ENCODE measurements at regions not wholly inside any gene's neighbourhood (a gene's known extent, or its start where the extent isn't known, plus 50 kb on each side); places are given as distances from the start of the nearest gene placed in this dataset.

GRCh38 chr3:94875149-94875548 is 812.3 kb downstream of the NSUN3 start:
- Histone ChIP-seq H3K79me2 (ENCODE audit: control insufficient read depth, insufficient read depth, low read length) (no peaks in the 10 kb centered on the region), H3K27me3 (ENCODE audit: control insufficient read depth, extremely low read depth, insufficient read depth, low read length) (no peaks in the 10 kb centered on the region), H3K4me2 (ENCODE audit: control insufficient read depth, extremely low read depth, insufficient read depth, low read depth, low read length) (no peak overlapping the region), H4K20me1 (ENCODE audit: control insufficient read depth, extremely low read depth, insufficient read depth, low read length) (no peaks in the 10 kb centered on the region), H3K4me3 (ENCODE audit: control insufficient read depth in 2 of 3, extremely low read depth in 1 of 3, insufficient read depth in 2 of 3, low read depth in 1 of 3, low read length in 3 of 3) (no peak overlapping the region), H3K9ac (ENCODE audit: control insufficient read depth, extremely low read depth, insufficient read depth, low read length) (no peak overlapping the region), H3K9me1 (ENCODE audit: control insufficient read depth, extremely low read depth, insufficient read depth, low read length) (no peaks in the 10 kb centered on the region), H2AFZ (ENCODE audit: control insufficient read depth, low read length) (no peak overlapping the region), H3K27ac (ENCODE audit: control insufficient read depth, insufficient read depth, low read length) (no peak overlapping the region), H3K4me1 (ENCODE audit: control insufficient read depth, extremely low read depth, insufficient read depth, low read length) (no peaks in the 10 kb centered on the region), H3K36me3 (ENCODE audit: control insufficient read depth in 2 of 2, extremely low read depth in 1 of 2, insufficient read depth in 2 of 2, low read length in 2 of 2) (no peaks in the 10 kb centered on the region), H3K9me3 (ENCODE audit: control insufficient read depth, low read depth, low read length) (peaks cover 2% of the 10 kb centered on the region)
- DNase-seq (ENCODE audit: low read depth, low spot score) = no peak
- dilution Hi-C loops (cut with MboI; ENCODE audit: extremely low pct_ligation_motif_present, low sequenced_read_pairs) = no loop called here
- FAIRE-seq = no peak
- TF ChIP-seq EZH2 (IDR thresholded peaks at IDR 0.05; ENCODE audit: low read length) = no peak
- no peak for TF ChIP-seq CTCF (optimal IDR thresholded peaks at IDR 0.05 in 1 of 3, IDR thresholded peaks at IDR 0.05 in 1 of 3, conservative IDR thresholded peaks at IDR 0.05 in 1 of 3; ENCODE audit: extremely low read depth in 1 of 3, insufficient read depth in 2 of 3, low read length in 3 of 3)

DNA sequence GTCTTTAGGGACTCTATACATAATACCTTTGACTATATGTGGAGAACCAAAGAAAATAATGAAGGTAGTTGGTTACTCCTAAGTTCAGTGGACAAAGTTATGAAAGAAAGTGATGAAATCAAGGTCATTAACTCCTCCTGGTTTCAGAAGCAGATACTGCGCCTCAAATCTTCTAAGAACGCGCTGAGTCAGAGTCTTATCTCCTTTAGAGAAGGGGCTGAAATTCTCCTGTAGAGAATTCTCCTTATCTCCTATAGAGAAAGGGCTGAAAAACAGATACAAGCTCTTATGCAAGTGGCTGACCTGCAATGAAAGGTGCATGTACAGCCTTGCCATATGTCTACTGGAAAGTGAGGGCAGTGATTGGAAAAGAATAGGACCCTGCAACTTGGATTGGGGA is 824.2 kb downstream of the NSUN3 start:
- DNase-seq (ENCODE audit: low read depth, low spot score) (no peak), FAIRE-seq (no peak)
- Histone ChIP-seq H3K9ac (ENCODE audit: control insufficient read depth, extremely low read depth, insufficient read depth, low read length) (no peak overlapping the region), H3K27ac (ENCODE audit: control insufficient read depth, insufficient read depth, low read length) (no peak overlapping the region), H2AFZ (ENCODE audit: control insufficient read depth, low read length) (no peak overlapping the region), H4K20me1 (ENCODE audit: control insufficient read depth, extremely low read depth, insufficient read depth, low read length) (no peaks in the 10 kb centered on the region), H3K4me1 (ENCODE audit: control insufficient read depth, extremely low read depth, insufficient read depth, low read length) (no peaks in the 10 kb centered on the region), H3K36me3 (ENCODE audit: control insufficient read depth in 2 of 2, extremely low read depth in 1 of 2, insufficient read depth in 2 of 2, low read length in 2 of 2) (no peaks in the 10 kb centered on the region), H3K79me2 (ENCODE audit: control insufficient read depth, insufficient read depth, low read length) (no peaks in the 10 kb centered on the region), H3K27me3 (ENCODE audit: control insufficient read depth, extremely low read depth, insufficient read depth, low read length) (no peaks in the 10 kb centered on the region), H3K4me2 (ENCODE audit: control insufficient read depth, extremely low read depth, insufficient read depth, low read depth, low read length) (no peak overlapping the region), H3K4me3 (ENCODE audit: control insufficient read depth in 2 of 3, extremely low read depth in 1 of 3, insufficient read depth in 2 of 3, low read depth in 1 of 3, low read length in 3 of 3) (no peak overlapping the region), H3K9me1 (ENCODE audit: control insufficient read depth, extremely low read depth, insufficient read depth, low read length) (no peaks in the 10 kb centered on the region), H3K9me3 (ENCODE audit: control insufficient read depth, low read depth, low read length) (no peaks in the 10 kb centered on the region)
- TF ChIP-seq CTCF (optimal IDR thresholded peaks at IDR 0.05 in 1 of 3, IDR thresholded peaks at IDR 0.05 in 1 of 3, conservative IDR thresholded peaks at IDR 0.05 in 1 of 3; ENCODE audit: extremely low read depth in 1 of 3, insufficient read depth in 2 of 3, low read length in 3 of 3) = no peak
- TF ChIP-seq EZH2 (IDR thresholded peaks at IDR 0.05; ENCODE audit: low read length) = no peak
- dilution Hi-C loops (cut with MboI; ENCODE audit: extremely low pct_ligation_motif_present, low sequenced_read_pairs) = no loop called here

Measured in keratinocyte (primary cell).